T-helper 17 cell (primary cell): ENCODE measurements at regions not wholly inside any gene's neighbourhood (a gene's known extent, or its start where the extent isn't known, plus 50 kb on each side); places are given as distances from the start of the nearest gene placed in this dataset.

Experiments
- ATAC-seq: fragments of 150-1000 bp; cut with Tn5 transposase; 2 replicates; pipeline ENCODE4 v1.10.0; 2021; ENCODE audit warnings: mild to moderate bottlenecking, moderate library complexity
- DNase-seq, 3 donors: peaks; one replicate each; pipeline versions ENCODE4 v3.0.0 to v3.0.0-alpha.2; 2020 to 2021
- H3K9me3 ChIP-seq: one replicate; pipeline ENCODE4 v1.7.0; 2013; ENCODE audit warnings: low read length, mild to moderate bottlenecking; ENCODE audit not compliant: control insufficient read depth, poor library complexity, severe bottlenecking
- H3K27ac Mint-ChIP-seq: one replicate; pipeline ENCODE4 v1.8.0; 2022; ENCODE audit warnings: mild to moderate bottlenecking, moderate library complexity, mixed read lengths
- H3K27me3 Mint-ChIP-seq: one replicate; pipeline ENCODE4 v1.8.0; 2022; ENCODE audit warnings: mixed read lengths
- H3K36me3 Mint-ChIP-seq: one replicate; pipeline ENCODE4 v1.8.0; 2022; ENCODE audit warnings: low read depth, mixed read lengths
- H3K4me1 Mint-ChIP-seq: one replicate; pipeline ENCODE4 v1.8.0; 2022; ENCODE audit warnings: mild to moderate bottlenecking, mixed read lengths
- H3K4me3 Mint-ChIP-seq: one replicate; pipeline ENCODE4 v1.8.0; 2022; ENCODE audit warnings: mild to moderate bottlenecking, moderate library complexity, mixed read lengths

DNA sequence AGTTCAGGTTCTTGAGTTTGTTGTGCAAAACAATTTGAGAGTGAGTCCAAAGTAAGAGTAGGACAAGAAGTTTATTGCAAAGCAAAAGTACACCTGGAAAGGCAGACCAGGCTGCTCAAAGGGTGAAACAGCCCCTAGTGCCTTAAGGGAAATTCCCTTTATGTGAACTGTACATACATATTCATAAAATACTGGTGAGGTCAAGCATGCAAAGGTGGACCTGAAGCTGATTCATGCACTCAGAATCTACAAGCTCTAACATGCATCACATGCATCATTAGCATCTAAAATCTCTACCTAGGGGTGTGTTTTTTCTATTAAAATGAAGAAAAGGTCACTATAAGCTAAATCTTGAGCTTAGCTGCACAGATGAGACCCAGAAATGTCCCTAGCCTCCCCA, 266.9 kb downstream of the SPATA18 start:
- no peak overlapping the region for H3K4me3 Mint-ChIP-seq
- no peaks in the 10 kb centered on the region for H3K27me3 Mint-ChIP-seq
- H3K4me1 Mint-ChIP-seq, result no peaks in the 10 kb centered on the region
- no peak overlapping the region for H3K27ac Mint-ChIP-seq
- no peak for DNase-seq
- ATAC-seq, result no peak
- peaks cover 4% of the 10 kb centered on the region for H3K9me3 ChIP-seq
- no peaks in the 10 kb centered on the region for H3K36me3 Mint-ChIP-seq

GRCh38 chr4:52329894-52330293, 278.8 kb downstream of the SPATA18 start:
- Mint-ChIP-seq H3K27ac (no peak overlapping the region), H3K27me3 (no peaks in the 10 kb centered on the region), H3K36me3 (no peaks in the 10 kb centered on the region), H3K4me3 (no peak overlapping the region), H3K4me1 (no peaks in the 10 kb centered on the region)
- ATAC-seq (no peak), DNase-seq (no peak)
- H3K9me3 ChIP-seq, result no peaks in the 10 kb centered on the region

GRCh38 chr4:52343595-52343994, 292.5 kb downstream of the SPATA18 start:
- Mint-ChIP-seq H3K27me3 (peaks cover 5% of the 10 kb centered on the region), H3K27ac (no peak overlapping the region), H3K4me3 (no peak overlapping the region), H3K4me1 (no peaks in the 10 kb centered on the region), H3K36me3 (no peaks in the 10 kb centered on the region)
- ATAC-seq (no peak), DNase-seq (no peak)
- no peaks in the 10 kb centered on the region for H3K9me3 ChIP-seq

- H3K27me3 Mint-ChIP-seq, result peaks cover 10% of the 10 kb centered on the region
- no peaks in the 10 kb centered on the region for H3K9me3 ChIP-seq
- H3K4me1 Mint-ChIP-seq, result no peaks in the 10 kb centered on the region
- ATAC-seq (no peak), DNase-seq (no peak)
- H3K4me3 Mint-ChIP-seq, result no peak overlapping the region
- H3K27ac Mint-ChIP-seq, result no peak overlapping the region
- no peaks in the 10 kb centered on the region for H3K36me3 Mint-ChIP-seq
Observed at GRCh38 chr4:52350926-52351325, 299.8 kb downstream of the SPATA18 start.

- no peaks in the 10 kb centered on the region for H3K9me3 ChIP-seq
- no peak overlapping the region for H3K4me3 Mint-ChIP-seq
- H3K36me3 Mint-ChIP-seq, result no peaks in the 10 kb centered on the region
- H3K27ac Mint-ChIP-seq, result no peak overlapping the region
- no peak for ATAC-seq
- H3K27me3 Mint-ChIP-seq, result peaks cover 9% of the 10 kb centered on the region
- no peak for DNase-seq
- no peaks in the 10 kb centered on the region for H3K4me1 Mint-ChIP-seq
Observed at GRCh38 chr4:52358366-52358765, 300.7 kb downstream of the USP46 start.

DNA sequence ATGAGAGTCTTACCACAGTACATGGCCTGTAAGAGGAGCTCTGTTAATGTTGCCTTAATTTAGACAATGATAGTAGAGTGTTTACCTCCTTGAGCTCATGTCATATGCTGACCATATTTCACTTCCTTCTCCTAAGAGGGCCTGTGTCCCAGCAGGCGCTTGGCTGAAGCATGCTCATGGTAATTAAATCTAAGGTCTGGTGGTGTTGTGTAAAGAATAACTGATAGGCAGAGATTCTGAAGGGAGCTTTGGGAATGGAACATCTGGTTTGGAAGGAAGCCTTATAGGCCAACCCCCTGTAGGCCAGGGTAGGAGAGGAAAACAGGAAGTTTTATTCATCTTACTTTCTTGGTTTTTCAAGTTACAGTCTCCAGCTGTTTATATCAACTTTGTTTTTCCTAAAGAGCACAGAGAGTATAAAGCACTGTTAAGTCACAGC, 300.2 kb downstream of the USP46 start:
- H3K27ac Mint-ChIP-seq, result no peak overlapping the region
- no peaks in the 10 kb centered on the region for H3K4me1 Mint-ChIP-seq
- H3K36me3 Mint-ChIP-seq, result no peaks in the 10 kb centered on the region
- ATAC-seq, result no peak
- H3K27me3 Mint-ChIP-seq, result peaks cover 13% of the 10 kb centered on the region
- H3K4me3 Mint-ChIP-seq, result no peak overlapping the region
- no peak for DNase-seq
- no peaks in the 10 kb centered on the region for H3K9me3 ChIP-seq

- ATAC-seq, result no peak
- DNase-seq, result no peak
- no peaks in the 10 kb centered on the region for H3K4me1 Mint-ChIP-seq
- no peak overlapping the region for H3K27ac Mint-ChIP-seq
- no peaks in the 10 kb centered on the region for H3K36me3 Mint-ChIP-seq
- H3K9me3 ChIP-seq, result no peaks in the 10 kb centered on the region
- H3K4me3 Mint-ChIP-seq, result no peak overlapping the region
- H3K27me3 Mint-ChIP-seq, result peaks cover 22% of the 10 kb centered on the region
Observed at GRCh38 chr4:52366191-52366590, 292.9 kb downstream of the USP46 start.

DNA sequence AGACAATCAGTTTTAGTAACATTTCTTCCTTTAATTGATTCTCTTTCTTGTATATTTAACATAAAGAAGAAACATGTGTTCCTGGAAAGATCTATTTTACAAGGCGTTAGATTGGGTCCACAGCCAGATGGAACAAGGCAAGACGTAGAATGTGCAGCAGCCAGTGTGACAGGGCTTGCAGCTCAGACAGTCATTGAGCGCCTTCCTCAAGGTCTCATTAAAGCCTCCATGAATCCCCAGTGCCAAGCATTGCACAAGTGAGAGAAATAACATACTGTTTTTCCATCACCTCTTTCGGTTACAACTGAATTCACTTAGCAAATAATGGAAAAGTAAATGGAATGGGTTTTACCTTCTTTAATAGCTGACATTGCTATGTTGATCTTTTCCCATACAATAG, 292.5 kb downstream of the USP46 start:
- DNase-seq, result no peak
- no peak for ATAC-seq
- Mint-ChIP-seq H3K4me3 (no peak overlapping the region), H3K27me3 (peaks cover 22% of the 10 kb centered on the region), H3K4me1 (no peaks in the 10 kb centered on the region), H3K36me3 (no peaks in the 10 kb centered on the region), H3K27ac (no peak overlapping the region)
- H3K9me3 ChIP-seq, result no peaks in the 10 kb centered on the region

GRCh38 chr4:52367282-52367830, 291.7 kb downstream of the USP46 start:
- DNase-seq (no peak), ATAC-seq (no peak)
- no peaks in the 10 kb centered on the region for H3K9me3 ChIP-seq
- Mint-ChIP-seq H3K27ac (no peak overlapping the region), H3K4me1 (no peaks in the 10 kb centered on the region), H3K27me3 (peaks cover 22% of the 10 kb centered on the region), H3K4me3 (no peak overlapping the region), H3K36me3 (no peaks in the 10 kb centered on the region)

DNA sequence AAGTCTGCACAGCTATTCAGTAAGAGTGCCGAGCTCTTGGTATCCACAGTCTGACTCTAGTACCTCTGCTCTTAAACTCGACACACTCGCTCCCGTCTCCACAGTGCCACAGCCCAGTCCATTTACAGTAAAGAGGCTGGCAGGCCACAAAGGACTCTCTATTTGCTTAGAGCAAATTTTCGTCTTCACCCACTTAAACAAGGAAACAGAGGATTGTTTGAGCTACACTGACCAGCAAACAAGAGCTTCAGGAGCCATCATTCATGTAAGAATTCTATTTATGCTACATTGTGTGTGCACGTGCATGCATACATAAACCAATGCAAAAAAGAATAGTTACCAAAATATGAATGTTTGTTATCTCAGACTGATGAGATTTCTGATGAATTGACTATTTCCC, 290.2 kb downstream of the USP46 start:
- H3K36me3 Mint-ChIP-seq, result no peaks in the 10 kb centered on the region
- no peak for ATAC-seq
- no peak for DNase-seq
- H3K27ac Mint-ChIP-seq, result no peak overlapping the region
- peaks cover 16% of the 10 kb centered on the region for H3K27me3 Mint-ChIP-seq
- H3K9me3 ChIP-seq, result no peaks in the 10 kb centered on the region
- H3K4me1 Mint-ChIP-seq, result no peaks in the 10 kb centered on the region
- no peak overlapping the region for H3K4me3 Mint-ChIP-seq

DNA sequence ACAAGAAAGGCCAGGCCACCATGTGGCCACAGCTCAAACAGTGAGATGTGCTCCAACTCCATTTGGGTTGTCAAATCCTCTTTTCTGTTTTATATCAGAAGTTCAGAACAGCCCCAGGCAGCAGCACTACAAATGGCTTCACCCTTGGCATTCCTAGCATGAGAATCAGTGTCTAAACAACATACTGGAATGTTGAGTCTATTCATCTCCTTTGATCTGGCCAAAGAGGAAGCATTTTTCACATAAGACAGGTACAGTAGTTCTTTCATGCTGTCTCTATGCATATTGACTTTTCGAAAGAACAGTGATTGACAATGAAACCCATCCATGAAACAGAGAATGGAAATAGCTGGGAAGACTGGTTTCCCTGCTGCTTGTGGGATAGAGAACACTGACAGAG, 289.5 kb downstream of the USP46 start:
- Mint-ChIP-seq H3K36me3 (no peaks in the 10 kb centered on the region), H3K27ac (no peak overlapping the region), H3K27me3 (peaks cover 16% of the 10 kb centered on the region), H3K4me3 (no peak overlapping the region), H3K4me1 (no peaks in the 10 kb centered on the region)
- no peak for ATAC-seq
- no peaks in the 10 kb centered on the region for H3K9me3 ChIP-seq
- no peak for DNase-seq

- Mint-ChIP-seq H3K4me3 (no peak overlapping the region), H3K27ac (no peak overlapping the region), H3K36me3 (no peaks in the 10 kb centered on the region), H3K4me1 (no peaks in the 10 kb centered on the region), H3K27me3 (peaks cover 16% of the 10 kb centered on the region)
- ATAC-seq (no peak), DNase-seq (no peak)
- H3K9me3 ChIP-seq, result no peaks in the 10 kb centered on the region
Observed at GRCh38 chr4:52370576-52370975, 288.5 kb downstream of the USP46 start.

GRCh38 chr4:52371841-52372240, 287.3 kb downstream of the USP46 start:
- no peaks in the 10 kb centered on the region for H3K36me3 Mint-ChIP-seq
- ATAC-seq, result no peak
- no peak for DNase-seq
- H3K9me3 ChIP-seq, result no peaks in the 10 kb centered on the region
- H3K27ac Mint-ChIP-seq, result no peak overlapping the region
- no peak overlapping the region for H3K4me3 Mint-ChIP-seq
- peaks cover 19% of the 10 kb centered on the region for H3K27me3 Mint-ChIP-seq
- no peaks in the 10 kb centered on the region for H3K4me1 Mint-ChIP-seq

GRCh38 chr4:52372269-52372668, 286.8 kb downstream of the USP46 start:
- no peak for ATAC-seq
- no peak for DNase-seq
- peaks cover 22% of the 10 kb centered on the region for H3K27me3 Mint-ChIP-seq
- no peaks in the 10 kb centered on the region for H3K9me3 ChIP-seq
- H3K4me1 Mint-ChIP-seq, result no peaks in the 10 kb centered on the region
- no peaks in the 10 kb centered on the region for H3K36me3 Mint-ChIP-seq
- H3K4me3 Mint-ChIP-seq, result no peak overlapping the region
- no peak overlapping the region for H3K27ac Mint-ChIP-seq
